Stimulated activated CD4-positive, alpha-beta T cell treated with anti-CD3 and anti-CD28 coated beads, Interleukin-15, amount 100 ng/mL, for 48 hours (primary cell): ENCODE measurements at regions not wholly inside any gene's neighbourhood (a gene's known extent, or its start where the extent isn't known, plus 50 kb on each side); places are given as distances from the start of the nearest gene placed in this dataset.
"Not testable (repeated sequence)": the region's sequence is repeated elsewhere in the genome, so short reads cannot be mapped to it uniquely, and the experiment has no call there.

Experiments used
- DNase-seq, 2 donors: peaks; one replicate each; pipeline ENCODE4 v3.0.0-alpha.2; 2020; ENCODE audit warnings: low read depth in 2 of 2

- DNase-seq: no peak
These were observed 566.8 kb downstream of the SH2D4B start for GRCh38 chr10:81104494-81104893.

GRCh38 chr10:81108516-81109199, 571.0 kb downstream of the SH2D4B start:
- DNase-seq: no peak

GRCh38 chr10:81109200-81109752, 571.6 kb downstream of the SH2D4B start:
- DNase-seq: no peak

- no peak for DNase-seq
These were observed 578.5 kb downstream of the SH2D4B start for GRCh38 chr10:81116201-81116600.

GRCh38 chr10:81116990-81117389, 579.3 kb downstream of the SH2D4B start:
- DNase-seq: no peak

- DNase-seq: no peak
These were observed 590.2 kb downstream of the SH2D4B start for GRCh38 chr10:81127931-81128330.

GRCh38 chr10:81130014-81130413, 592.3 kb downstream of the SH2D4B start:
- no peak for DNase-seq

- DNase-seq: no peak
These were observed 598.1 kb downstream of the SH2D4B start for GRCh38 chr10:81135851-81136250.

GRCh38 chr10:81136261-81136660, 598.6 kb downstream of the SH2D4B start:
- DNase-seq: no peak

- DNase-seq: no peak
These were observed 608.3 kb downstream of the SH2D4B start for GRCh38 chr10:81145975-81146374.

GRCh38 chr10:81146436-81146835, 608.7 kb downstream of the SH2D4B start:
- no peak for DNase-seq

GRCh38 chr10:81152656-81153055, 615.0 kb downstream of the SH2D4B start:
- DNase-seq: no peak

GRCh38 chr10:81157681-81158080, 620.0 kb downstream of the SH2D4B start:
- DNase-seq: no peak

GRCh38 chr10:81177651-81178244, 640.0 kb downstream of the SH2D4B start:
- DNase-seq: no peak

- DNase-seq: no peak
These were observed 641.6 kb downstream of the SH2D4B start for GRCh38 chr10:81179324-81179723.

- no peak for DNase-seq
These were observed 642.2 kb downstream of the SH2D4B start for GRCh38 chr10:81179805-81180452.

GRCh38 chr10:81182296-81182695, 644.6 kb downstream of the SH2D4B start:
- DNase-seq: no peak

GRCh38 chr10:81192221-81192788, 654.6 kb downstream of the SH2D4B start:
- DNase-seq: no peak

GRCh38 chr10:81200801-81201200, 663.1 kb downstream of the SH2D4B start:
- no peak for DNase-seq

- DNase-seq: not testable (repeated sequence)
These were observed 667.6 kb upstream of the NRG3 start for GRCh38 chr10:81207359-81207758.

- no peak for DNase-seq
These were observed 661.6 kb upstream of the NRG3 start for GRCh38 chr10:81213370-81213769.

- DNase-seq: no peak
These were observed 659.5 kb upstream of the NRG3 start for GRCh38 chr10:81215498-81215897.

GRCh38 chr10:81216949-81217348, 658.0 kb upstream of the NRG3 start:
- no peak for DNase-seq
